IPS-18c (cell line): ENCODE measurements at regions not wholly inside any gene's neighbourhood (a gene's known extent, or its start where the extent isn't known, plus 50 kb on each side); places are given as distances from the start of the nearest gene placed in this dataset.
"Not testable (repeated sequence)": the region's sequence is repeated elsewhere in the genome, so short reads cannot be mapped to it uniquely, and the experiment has no call there.

Source experiments
- H3K4me3 ChIP-seq: 2 replicates; pipeline ENCODE4 v1.7.0; 2013; ENCODE audit warnings: low read depth, mild to moderate bottlenecking, low read length, moderate library complexity; ENCODE audit not compliant: insufficient read depth
- H3K9me3 ChIP-seq: one replicate; pipeline ENCODE4 v1.6.1; 2013; ENCODE audit warnings: mild to moderate bottlenecking, low read length, moderate library complexity; ENCODE audit not compliant: control insufficient read depth, insufficient read depth

GRCh38 chr7:136109037-136109436 lies 131.9 kb upstream of the MTPN start:
- not testable (repeated sequence) for H3K4me3 ChIP-seq, H3K9me3 ChIP-seq

GRCh38 chr7:136105191-136105590 lies 128.0 kb upstream of the MTPN start:
- Histone ChIP-seq H3K4me3 (no peak overlapping the region), H3K9me3 (no peaks in the 10 kb centered on the region)

DNA sequence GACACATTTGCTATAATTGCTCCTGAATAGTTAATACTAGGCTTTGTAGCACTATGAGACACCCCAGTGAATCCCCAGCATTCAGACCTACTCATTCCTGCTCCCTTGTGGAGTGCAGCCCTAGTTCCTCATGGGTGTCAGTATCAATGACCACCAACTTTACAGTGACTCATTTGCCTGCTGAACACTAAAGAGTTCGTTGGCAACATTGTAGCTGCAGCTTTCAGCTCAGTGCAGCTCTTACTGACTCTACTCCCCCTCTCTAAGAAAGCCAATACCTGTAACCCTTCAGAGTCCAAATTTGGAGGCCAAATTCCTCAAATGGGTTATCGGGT lies 127.1 kb upstream of the MTPN start:
- H3K9me3 ChIP-seq = no peaks in the 10 kb centered on the region
- no peak overlapping the region for H3K4me3 ChIP-seq

- no peaks in the 10 kb centered on the region for H3K9me3 ChIP-seq
- H3K4me3 ChIP-seq = no peak overlapping the region
Observed at GRCh38 chr7:136103545-136104268, 126.5 kb upstream of the MTPN start.

DNA sequence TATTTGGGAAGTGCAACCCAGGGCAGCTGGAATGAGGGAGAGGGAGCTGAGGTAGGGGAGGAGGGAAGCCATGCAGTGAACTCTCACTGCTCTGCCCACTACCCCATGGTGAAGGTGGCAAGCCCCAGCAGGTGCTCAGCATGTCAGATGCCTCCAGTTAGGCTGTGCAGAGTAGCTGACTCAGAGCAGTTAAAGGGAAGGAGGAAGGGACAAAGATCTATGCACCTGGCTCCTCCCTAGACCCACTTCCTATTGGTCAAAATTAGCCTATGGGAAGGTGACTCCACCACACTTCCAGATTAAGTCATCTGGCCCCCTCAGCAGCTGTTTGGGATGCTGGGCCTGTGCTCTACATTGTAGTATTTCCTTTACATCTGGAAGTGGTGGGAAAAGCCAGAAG lies 125.7 kb upstream of the MTPN start:
- H3K9me3 ChIP-seq = no peaks in the 10 kb centered on the region

DNA sequence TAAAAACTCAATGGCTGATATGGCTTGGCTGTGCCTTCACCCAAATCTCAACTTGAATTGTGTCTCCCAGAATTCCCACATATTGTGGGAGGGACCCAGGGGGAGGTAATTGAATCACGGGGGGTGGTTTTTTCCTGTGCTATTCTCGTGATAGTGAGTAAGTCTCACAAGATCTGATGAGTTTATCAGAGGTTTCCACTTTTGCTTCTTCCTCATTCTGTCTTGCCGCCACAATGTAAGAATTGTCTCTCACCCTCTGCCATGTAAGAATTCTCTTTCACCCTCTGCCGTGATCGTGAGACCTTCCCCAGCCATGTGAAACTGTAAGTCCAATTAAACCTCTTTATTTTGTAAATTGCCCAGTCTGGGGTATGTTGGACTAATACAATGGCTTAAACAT lies 115.6 kb upstream of the MTPN start:
- not testable (repeated sequence) for H3K9me3 ChIP-seq, H3K4me3 ChIP-seq

More for the DNA sequence above, 125.7 kb upstream of the MTPN start:
- H3K4me3 ChIP-seq = no peak overlapping the region

GRCh38 chr7:136087881-136088280 lies 110.7 kb upstream of the MTPN start:
- Histone ChIP-seq H3K9me3 (no peaks in the 10 kb centered on the region), H3K4me3 (no peak overlapping the region)

DNA sequence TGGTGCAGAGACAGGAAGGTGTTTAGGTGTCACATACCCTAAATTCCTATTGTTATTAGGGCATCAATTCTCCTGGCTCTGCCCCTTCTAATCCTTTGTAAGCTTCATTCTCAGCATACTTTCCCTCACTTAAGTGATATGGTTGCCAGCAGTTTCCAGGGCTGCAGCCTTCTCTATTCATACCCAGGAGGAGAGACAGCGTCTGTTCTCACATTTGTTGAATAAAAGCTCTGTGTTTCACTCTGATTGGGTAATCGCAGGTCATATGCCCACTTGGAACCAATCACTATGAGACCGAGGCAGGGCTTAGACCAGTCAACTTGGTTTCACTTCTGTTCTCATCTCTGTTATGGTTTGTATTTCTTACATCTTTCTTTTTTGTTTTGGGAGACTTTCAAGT lies 109.6 kb upstream of the MTPN start:
- no peak overlapping the region for H3K4me3 ChIP-seq
- H3K9me3 ChIP-seq = no peaks in the 10 kb centered on the region

DNA sequence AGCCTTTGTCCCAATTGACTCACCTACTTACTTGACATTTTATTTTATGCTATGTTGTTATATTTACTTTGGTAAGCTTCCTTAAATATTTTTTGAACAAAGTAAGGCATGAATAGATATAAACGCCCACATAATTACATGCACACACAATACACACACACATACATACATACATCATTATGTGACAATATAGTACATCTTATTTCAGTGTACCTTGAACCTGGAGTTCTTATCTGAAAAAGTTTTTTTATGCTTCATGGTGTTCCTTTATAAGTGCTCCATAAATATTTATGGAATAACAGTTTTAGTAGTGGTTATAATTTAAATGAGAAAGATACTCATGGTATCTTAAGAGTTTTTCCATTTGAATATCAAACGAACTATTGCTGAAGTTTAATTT lies 102.8 kb upstream of the MTPN start:
- no peaks in the 10 kb centered on the region for H3K9me3 ChIP-seq
- no peak overlapping the region for H3K4me3 ChIP-seq

- Histone ChIP-seq H3K4me3 (no peak overlapping the region), H3K9me3 (no peaks in the 10 kb centered on the region)
Observed at GRCh38 chr7:136079478-136079892, 102.3 kb upstream of the MTPN start.

GRCh38 chr7:136079066-136079465 lies 101.9 kb upstream of the MTPN start:
- H3K4me3 ChIP-seq = no peak overlapping the region

GRCh38 chr7:136078630-136079029 lies 101.5 kb upstream of the MTPN start:
- Histone ChIP-seq H3K9me3 (no peaks in the 10 kb centered on the region), H3K4me3 (no peak overlapping the region)

More at GRCh38 chr7:136079066-136079465, 101.9 kb upstream of the MTPN start:
- H3K9me3 ChIP-seq = no peaks in the 10 kb centered on the region

DNA sequence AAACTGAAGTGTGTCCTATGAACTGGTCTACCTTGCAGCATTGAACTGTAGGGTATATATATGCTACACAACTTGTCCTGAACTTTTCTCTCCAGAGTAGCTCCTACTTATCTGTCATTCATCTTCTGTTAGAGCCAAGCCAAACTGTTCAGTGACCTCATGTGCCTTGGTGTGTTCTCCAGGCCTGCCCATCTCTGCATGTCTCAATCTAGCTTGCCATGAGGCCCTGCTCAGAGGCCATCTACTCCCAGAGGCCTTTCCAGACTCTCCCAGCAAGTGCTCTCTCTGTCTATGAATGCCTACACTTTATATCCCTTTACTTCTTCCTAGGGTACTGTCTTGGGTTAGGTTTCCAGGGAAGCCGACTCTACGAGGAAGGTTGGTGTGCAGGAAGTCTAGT lies 99.8 kb upstream of the MTPN start:
- Histone ChIP-seq H3K4me3 (no peak overlapping the region), H3K9me3 (no peaks in the 10 kb centered on the region)

- Histone ChIP-seq H3K9me3 (no peaks in the 10 kb centered on the region), H3K4me3 (no peak overlapping the region)
Observed at GRCh38 chr7:136074843-136075242, 97.7 kb upstream of the MTPN start.

GRCh38 chr7:136072447-136072846 lies 95.3 kb upstream of the MTPN start:
- H3K4me3 ChIP-seq = no peak overlapping the region
- no peaks in the 10 kb centered on the region for H3K9me3 ChIP-seq

DNA sequence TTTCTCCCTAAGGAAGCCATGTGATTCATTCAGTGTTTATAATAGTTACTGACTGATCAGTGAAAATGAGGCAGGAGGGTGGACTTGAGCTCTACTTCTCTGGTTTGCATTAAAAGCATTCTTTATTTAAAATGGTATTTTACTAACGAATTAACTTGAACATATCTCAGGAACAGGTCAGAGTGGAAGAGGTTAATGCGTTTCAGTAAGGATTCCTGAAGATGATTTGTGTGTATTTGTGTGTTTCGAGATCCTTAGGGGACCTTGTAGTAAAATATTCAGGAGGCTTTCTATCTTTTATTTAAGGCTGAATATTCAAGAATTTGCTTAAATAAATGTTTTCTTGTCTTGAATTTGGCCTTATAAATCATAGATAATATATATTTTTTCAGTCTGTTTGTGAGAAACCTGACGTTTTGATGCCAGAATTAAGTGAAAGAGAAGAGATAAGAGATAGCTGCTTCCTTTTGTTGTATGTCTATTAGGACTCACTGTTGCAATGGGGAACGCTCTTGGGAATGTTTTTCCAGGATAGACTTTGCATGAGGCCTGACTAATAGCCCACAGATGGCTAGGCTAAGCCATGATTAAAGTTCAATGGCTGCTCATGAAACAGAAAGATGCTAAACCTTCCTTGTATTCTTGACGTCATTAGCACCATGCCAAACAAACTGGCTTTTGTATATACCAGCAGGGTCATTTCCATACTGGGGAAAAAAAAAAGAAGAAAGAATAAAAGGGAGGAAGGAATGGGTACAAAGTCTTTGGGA lies 93.8 kb upstream of the MTPN start:
- Histone ChIP-seq H3K9me3 (no peaks in the 10 kb centered on the region), H3K4me3 (no peak overlapping the region)

GRCh38 chr7:136069840-136070529 lies 92.8 kb upstream of the MTPN start:
- Histone ChIP-seq H3K9me3 (no peaks in the 10 kb centered on the region), H3K4me3 (no peak overlapping the region)

DNA sequence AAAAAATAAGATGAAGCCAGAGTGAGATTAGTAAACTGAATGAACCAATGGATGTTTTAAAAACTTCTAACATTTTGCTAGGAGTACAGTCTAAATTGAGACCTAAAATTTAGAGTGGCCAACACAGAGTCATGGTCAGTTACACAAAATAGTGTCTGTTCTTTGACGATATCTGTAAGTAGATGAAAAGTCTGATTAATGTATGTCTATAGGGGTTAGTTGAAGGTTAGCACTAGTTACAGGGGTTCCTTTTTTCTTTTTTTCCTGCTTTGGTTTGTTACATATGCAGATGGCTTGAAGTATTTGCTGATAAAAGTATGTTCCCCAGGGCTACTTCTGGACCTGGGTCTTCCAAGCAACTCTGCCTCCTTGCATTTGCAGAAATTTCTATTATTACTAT lies 90.1 kb upstream of the MTPN start:
- Histone ChIP-seq H3K4me3 (no peak overlapping the region), H3K9me3 (no peaks in the 10 kb centered on the region)
